H1 (cell line): ENCODE measurements at regions not wholly inside any gene's neighbourhood (a gene's known extent, or its start where the extent isn't known, plus 50 kb on each side); places are given as distances from the start of the nearest gene placed in this dataset.

ENCODE experiments used
- CTCF ChIA-PET: fragments of 300-600 bp; sonication (Branson Sonifier 250); formaldehyde crosslinking; loops from one replicate; lab custom pipeline; 2021; ENCODE audit not compliant: partially characterized antibody; lab: Charles Lee
- POLR2A ChIA-PET: fragments of 300-600 bp; sonication (Branson Sonifier 250); formaldehyde crosslinking; loops from one replicate; lab custom pipeline; 2021; ENCODE audit warnings: inconsistent platforms; ENCODE audit not compliant: partially characterized antibody; lab: Charles Lee
- DNase-seq, 2 experiments: peaks; one replicate each; pipeline versions ENCODE4 v3.0.0 to v3.0.0-alpha.2; 2010 to 2022; ENCODE audit warnings: low spot score in 2 of 2, low read depth in 1 of 2, mixed read lengths in 1 of 2
- FAIRE-seq: peaks from 2 replicates; lab custom pipeline; 2011; peaks lifted over from hg19 to GRCh38; lab: Jason Lieb, UNC
- H2AFZ ChIP-seq: 2 replicates; pipeline ENCODE4 v1.8.1; 2012; ENCODE audit warnings: low read length, inconsistent platforms
- H2AK5ac ChIP-seq: 2 replicates; pipeline ENCODE4 v1.6.1; 2013; ENCODE audit warnings: low read depth, low read length
- H2BK120ac ChIP-seq: replicated peaks from 2 replicates; pipeline ENCODE3; 2013; ENCODE audit warnings: low read depth, low read length, inconsistent platforms
- H2BK12ac ChIP-seq: 2 replicates; pipeline ENCODE4 v1.6.1; 2013; ENCODE audit warnings: low read depth, low read length
- H2BK15ac ChIP-seq: 2 replicates; pipeline ENCODE4 v1.6.1; 2013; ENCODE audit warnings: low read length
- H2BK20ac ChIP-seq: 2 replicates; pipeline ENCODE4 v1.6.1; 2013; ENCODE audit warnings: low read length
- H2BK5ac ChIP-seq: 2 replicates; pipeline ENCODE4 v1.6.1; 2013; ENCODE audit warnings: low read depth, low read length
- H3K14ac ChIP-seq: 2 replicates; pipeline ENCODE4 v1.6.1; 2013; ENCODE audit warnings: inconsistent platforms; ENCODE audit not compliant: insufficient read length
- H3K18ac ChIP-seq: 2 replicates; pipeline ENCODE4 v1.6.1; 2013; ENCODE audit warnings: low read length; ENCODE audit errors: extremely low read depth
- H3K23ac ChIP-seq: 2 replicates; pipeline ENCODE4 v1.6.1; 2013; ENCODE audit warnings: inconsistent platforms; ENCODE audit not compliant: insufficient read length
- H3K23me2 ChIP-seq: 2 replicates; pipeline ENCODE4 v1.6.1; 2013; ENCODE audit warnings: low read depth, low read length
- H3K27ac ChIP-seq: 2 replicates; pipeline ENCODE4 v1.6.1; 2011; ENCODE audit warnings: low read depth, low read length, inconsistent platforms
- H3K27me3 ChIP-seq, 4 experiments: replicated peaks in 1 of 4; 1 replicate in 1 of 4; 2 replicates in 3 of 4; pipeline versions ENCODE4 v1.6.1 to v1.8.1; 2011 to 2013; ENCODE audit warnings: low read length in 3 of 4, mild to moderate bottlenecking in 3 of 4, inconsistent platforms in 2 of 4, mixed read lengths in 2 of 4, moderate library complexity in 1 of 4; ENCODE audit not compliant: control insufficient read depth in 3 of 4, insufficient read depth in 3 of 4; ENCODE audit errors: extremely low read depth in 1 of 4
- H3K36me3 ChIP-seq, 4 experiments: 2 replicates each; pipeline versions ENCODE4 v1.6.1 to v1.8.1; 2011 to 2013; ENCODE audit warnings: mild to moderate bottlenecking in 4 of 4, low read length in 3 of 4, moderate library complexity in 2 of 4, control low read depth in 1 of 4, inconsistent platforms in 1 of 4; ENCODE audit not compliant: insufficient read depth in 4 of 4, control insufficient read depth in 2 of 4
- H3K4ac ChIP-seq: replicated peaks from 2 replicates; pipeline ENCODE3; 2013; ENCODE audit warnings: low read length, low read depth, mixed read lengths, inconsistent platforms; ENCODE audit not compliant: insufficient read length
- H3K4me1 ChIP-seq, 4 experiments: replicated peaks in 1 of 4; 1 replicate in 1 of 4; 2 replicates in 3 of 4; pipeline versions ENCODE4 v1.6.1 to v1.8.1; 2011 to 2013; ENCODE audit warnings: low read length in 3 of 4, inconsistent platforms in 2 of 4, mixed read lengths in 1 of 4; ENCODE audit not compliant: insufficient read depth in 4 of 4, control insufficient read depth in 3 of 4
- H3K4me2 ChIP-seq, 2 experiments: 2 replicates each; pipeline versions ENCODE4 v1.6.1 to v1.8.1; 2011 to 2013; ENCODE audit warnings: low read depth in 2 of 2, low read length in 2 of 2, control low read depth in 1 of 2, inconsistent platforms in 1 of 2, mild to moderate bottlenecking in 1 of 2; ENCODE audit not compliant: insufficient read depth in 1 of 2
- H3K4me3 ChIP-seq, 4 experiments: fragments of 200-600, 300-600 bp in 1 of 4; sonication (generic), shearing (Covaris generic), sonication (Bioruptor Twin) in 1 of 4; 2 replicates each; pipeline versions ENCODE4 v1.5.1 to v1.8.1; 2011 to 2016; ENCODE audit warnings: low read length in 4 of 4, low read depth in 3 of 4, control low read depth in 2 of 4, inconsistent platforms in 2 of 4, mild to moderate bottlenecking in 2 of 4, mixed read lengths in 1 of 4, moderate library complexity in 1 of 4; ENCODE audit not compliant: insufficient read depth in 2 of 4; ENCODE audit errors: extremely low read depth in 1 of 4
- H3K56ac ChIP-seq: replicated peaks from 2 replicates; pipeline ENCODE3; 2013; ENCODE audit warnings: low read depth, mild to moderate bottlenecking, mixed read lengths, low read length, inconsistent platforms; ENCODE audit not compliant: insufficient read length
- H3K79me1 ChIP-seq: 2 replicates; pipeline ENCODE4 v1.6.1; 2013; ENCODE audit warnings: low read depth, low read length, control low read depth
- H3K79me2 ChIP-seq, 2 experiments: 2 replicates each; pipeline versions ENCODE4 v1.6.1 to v1.8.1; 2012 to 2013; ENCODE audit warnings: low read length in 2 of 2, mild to moderate bottlenecking in 2 of 2, inconsistent platforms in 1 of 2; ENCODE audit not compliant: insufficient read depth in 2 of 2, control insufficient read depth in 1 of 2
- H3K9ac ChIP-seq, 4 experiments: replicated peaks in 1 of 4; 1 replicate in 1 of 4; 2 replicates in 3 of 4; pipeline versions ENCODE4 v1.6.1 to v1.8.1; 2011 to 2013; ENCODE audit warnings: low read depth in 3 of 4, low read length in 3 of 4, control low read depth in 2 of 4, mild to moderate bottlenecking in 2 of 4, moderate library complexity in 2 of 4, inconsistent platforms in 1 of 4; ENCODE audit errors: extremely low read depth in 1 of 4
- H3K9me3 ChIP-seq, 2 experiments: 2 replicates each; pipeline versions ENCODE4 v1.6.1 to v1.8.1; 2012 to 2013; ENCODE audit warnings: mild to moderate bottlenecking in 2 of 2, moderate library complexity in 2 of 2, control low read depth in 1 of 2, inconsistent platforms in 1 of 2, low read depth in 1 of 2, low read length in 1 of 2, mixed read lengths in 1 of 2; ENCODE audit not compliant: insufficient read depth in 2 of 2
- H4K20me1 ChIP-seq, 2 experiments: replicated peaks in 1 of 2; 2 replicates each; pipeline versions ENCODE3 to v1.8.1; 2011 to 2013; ENCODE audit warnings: inconsistent platforms in 2 of 2, low read length in 2 of 2, mild to moderate bottlenecking in 1 of 2; ENCODE audit not compliant: insufficient read depth in 2 of 2, control insufficient read depth in 1 of 2
- H4K5ac ChIP-seq: 2 replicates; pipeline ENCODE4 v1.6.1; 2013; ENCODE audit warnings: low read length, low read depth, mixed read lengths, inconsistent platforms; ENCODE audit not compliant: insufficient read length
- H4K8ac ChIP-seq: 2 replicates; pipeline ENCODE4 v1.8.0; 2013; ENCODE audit warnings: mild to moderate bottlenecking, moderate library complexity, low read length, inconsistent platforms; ENCODE audit not compliant: insufficient read depth; ENCODE audit errors: extremely low read depth
- H4K91ac ChIP-seq: replicated peaks from 2 replicates; pipeline ENCODE3; 2013; ENCODE audit warnings: low read length, mixed read lengths, inconsistent platforms; ENCODE audit not compliant: insufficient read length
- ASH2L ChIP-seq: fragments of 200-600, 300-600 bp; sonication (generic); IDR thresholded peaks from one replicate; pipeline ENCODE4 v1.7.1; 2017; ENCODE audit warnings: low read length
- BCL11A ChIP-seq, 2 experiments: IDR thresholded peaks; one replicate each; pipeline ENCODE4 v1.6.1; 2011; ENCODE audit warnings: low read depth in 2 of 2, low read length in 2 of 2, mild to moderate bottlenecking in 2 of 2
- CBX5 ChIP-seq: fragments of 300-800, 300-1000 bp; sonication (generic); IDR thresholded peaks from 2 replicates; pipeline ENCODE4 v1.7.1; 2016; ENCODE audit warnings: antibody characterized with exemption, low read length, low read depth
- GABPA ChIP-seq: IDR thresholded peaks from 2 replicates; pipeline ENCODE4 v1.6.1; 2011; ENCODE audit warnings: mild to moderate bottlenecking, low read length, moderate library complexity, borderline replicate concordance; ENCODE audit not compliant: insufficient read depth
- POLR2A ChIP-seq, 2 experiments: IDR thresholded peaks; 1 replicate in 1 of 2; 2 replicates in 1 of 2; pipeline ENCODE4 v1.6.1; 2011; ENCODE audit warnings: low read depth in 2 of 2, low read length in 2 of 2, mild to moderate bottlenecking in 2 of 2; ENCODE audit errors: control extremely low read depth in 1 of 2
- POU5F1 ChIP-seq: IDR thresholded peaks from 2 replicates; pipeline ENCODE4 v1.6.1; 2011; ENCODE audit warnings: low read depth, mild to moderate bottlenecking, low read length, moderate library complexity
- RNF2 ChIP-seq: fragments of 200-900, 300-1000 bp; sonication (generic); IDR thresholded peaks from 2 replicates; pipeline ENCODE4 v1.7.1; 2016; ENCODE audit warnings: borderline replicate concordance, low read depth, mild to moderate bottlenecking, antibody characterized with exemption, low read length; ENCODE audit not compliant: poor library complexity, severe bottlenecking; ENCODE audit errors: missing control alignments
- SP4 ChIP-seq: IDR thresholded peaks from 2 replicates; pipeline ENCODE4 v1.6.1; 2012; ENCODE audit warnings: low read length, inconsistent platforms
- TAF1 ChIP-seq: IDR thresholded peaks from 2 replicates; pipeline ENCODE4 v1.6.1; 2011; ENCODE audit warnings: mild to moderate bottlenecking, low read depth, low read length
- USF2 ChIP-seq: IDR thresholded peaks from 2 replicates; pipeline ENCODE4 v1.6.1; 2011; ENCODE audit warnings: low read length, improper control_type of control experiment
- ZNF274 ChIP-seq: IDR thresholded peaks from 2 replicates; pipeline ENCODE4 v1.7.0; 2012; ENCODE audit warnings: low read length, borderline replicate concordance; ENCODE audit errors: extremely low read depth

- TF ChIP-seq POU5F1 (no peak), ZNF274 (no peak)
These were observed 62.7 kb downstream of the TTC6 start (continued) for GRCh38 chr14:37658156-37658555.

- Histone ChIP-seq H3K4me1 (no peaks in the 10 kb centered on the region), H4K91ac (no peak overlapping the region), H2BK15ac (no peak overlapping the region), H4K5ac (no peak overlapping the region), H3K4me2 (no peak overlapping the region), H3K18ac (no peak overlapping the region), H3K79me2 (no peaks in the 10 kb centered on the region), H2AK5ac (no peak overlapping the region), H3K23me2 (no peaks in the 10 kb centered on the region), H3K4me3 (no peak overlapping the region), H3K14ac (no peak overlapping the region), H3K56ac (no peak overlapping the region), H4K8ac (no peak overlapping the region), H2BK120ac (no peak overlapping the region), H3K9ac (no peak overlapping the region), H2BK12ac (no peak overlapping the region), H2AFZ (no peak overlapping the region), H3K79me1 (no peaks in the 10 kb centered on the region), H3K9me3 (no peaks in the 10 kb centered on the region), H3K4ac (no peak overlapping the region), H3K23ac (no peak overlapping the region), H4K20me1 (no peaks in the 10 kb centered on the region), H3K36me3 (no peaks in the 10 kb centered on the region), H3K27ac (no peak overlapping the region), H3K27me3 (no peaks in the 10 kb centered on the region), H2BK5ac (no peak overlapping the region), H2BK20ac (no peak overlapping the region)
- POLR2A ChIA-PET: no interaction called here
- CTCF ChIA-PET: no interaction called here
- FAIRE-seq (no peak), DNase-seq (no peak)
- TF ChIP-seq ASH2L: no peak
- no peak for TF ChIP-seq GABPA
- no peak for TF ChIP-seq TAF1
- TF ChIP-seq CBX5: no peak
- no peak for TF ChIP-seq POU5F1
- no peak for TF ChIP-seq USF2
- TF ChIP-seq SP4: no peak
- no peak for TF ChIP-seq POLR2A (IDR thresholded peaks at IDR 0.05; ENCODE audit: control extremely low read depth in 1 of 2, low read depth in 2 of 2, low read length in 2 of 2)
- no peak for TF ChIP-seq RNF2
- TF ChIP-seq BCL11A (IDR thresholded peaks at IDR 0.05; ENCODE audit: low read depth in 2 of 2, low read length in 2 of 2): no peak
These were observed 68.1 kb downstream of the TTC6 start for GRCh38 chr14:37663498-37663897.
